SIG-M5 (cell line): ENCODE measurements at regions not wholly inside any gene's neighbourhood (a gene's known extent, or its start where the extent isn't known, plus 50 kb on each side); places are given as distances from the start of the nearest gene placed in this dataset.

Experiments
- DNase-seq: peaks from one replicate; lab custom pipeline; 2025; lab: John Stamatoyannopoulos, UW

- no peak for DNase-seq
Measured at GRCh38 chr2:173590276-173590861, 235.7 kb downstream of the CDCA7 start.

GRCh38 chr2:173593109-173593508 lies 238.4 kb downstream of the CDCA7 start:
- no peak for DNase-seq

GRCh38 chr2:173596244-173596643 lies 241.6 kb downstream of the CDCA7 start:
- no peak for DNase-seq

- no peak for DNase-seq
Measured at GRCh38 chr2:173598525-173598924, 243.9 kb downstream of the CDCA7 start.

GRCh38 chr2:173599821-173600359 lies 245.2 kb downstream of the CDCA7 start:
- DNase-seq, result no peak

- no peak for DNase-seq
Measured at GRCh38 chr2:173602153-173602795, 247.6 kb downstream of the CDCA7 start.

- DNase-seq, result no peak
Measured at GRCh38 chr2:173605994-173606393, 251.3 kb downstream of the CDCA7 start.

GRCh38 chr2:173606619-173607248 lies 252.1 kb downstream of the CDCA7 start:
- DNase-seq, result no peak

- DNase-seq, result no peak
Measured at GRCh38 chr2:173607606-173608311, 253.1 kb downstream of the CDCA7 start.

- no peak for DNase-seq
Measured at GRCh38 chr2:173611121-173611520, 256.4 kb downstream of the CDCA7 start.

- no peak for DNase-seq
Measured at GRCh38 chr2:173612354-173612753, 257.7 kb downstream of the CDCA7 start.

GRCh38 chr2:173613386-173613785 lies 258.7 kb downstream of the CDCA7 start:
- DNase-seq, result no peak

- DNase-seq, result no peak
Measured at GRCh38 chr2:173614265-173614930, 259.7 kb downstream of the CDCA7 start.

GRCh38 chr2:173623438-173624319 lies 269.0 kb downstream of the CDCA7 start:
- no peak for DNase-seq

GRCh38 chr2:173625315-173625714 lies 270.6 kb downstream of the CDCA7 start:
- no peak for DNase-seq

- DNase-seq, result no peak
Measured at GRCh38 chr2:173629076-173629475, 274.4 kb downstream of the CDCA7 start.

- DNase-seq, result no peak
Measured at GRCh38 chr2:173630425-173631126, 275.9 kb downstream of the CDCA7 start.

- no peak for DNase-seq
Measured at GRCh38 chr2:173631127-173631460, 276.4 kb downstream of the CDCA7 start.

- DNase-seq, result no peak
Measured at GRCh38 chr2:173644146-173644545, 289.5 kb downstream of the CDCA7 start.

- no peak for DNase-seq
Measured at GRCh38 chr2:173647681-173648311, 293.1 kb downstream of the CDCA7 start.
